ENCODE measurements at regions not wholly inside any gene's neighbourhood (a gene's known extent, or its start where the extent isn't known, plus 50 kb on each side); places are given as distances from the start of the nearest gene placed in this dataset.
A peak's percentile ranks its signal among the peaks of the same experiment; 100 is the strongest.

GRCh38 chr12:18943200-18943599, 186.3 kb upstream of the PLEKHA5 start:
- no peak overlapping the region for H3K4me3 Mint-ChIP-seq (ENCODE audit: unreplicated experiment)
- intact Hi-C loops (cut with micrococcal nuclease; ENCODE audit: unreplicated experiment), result no loop called here
- CTCF ChIA-PET, result no interaction called here
- Histone ChIP-seq H3K4me3 (ENCODE audit: low read depth, low read length) (no peak overlapping the region), H3K4me1 (no peaks in the 10 kb centered on the region), H3K27me3 (replicated peaks; ENCODE audit: control insufficient read depth, insufficient read depth, low read length) (no peaks in the 10 kb centered on the region), H3K36me3 (ENCODE audit: control insufficient read depth, insufficient read depth, low read length) (no peaks in the 10 kb centered on the region), H3K9me3 (no peaks in the 10 kb centered on the region)
- POLR2A ChIA-PET, result no interaction called here
- TF ChIP-seq, protein P1, sequence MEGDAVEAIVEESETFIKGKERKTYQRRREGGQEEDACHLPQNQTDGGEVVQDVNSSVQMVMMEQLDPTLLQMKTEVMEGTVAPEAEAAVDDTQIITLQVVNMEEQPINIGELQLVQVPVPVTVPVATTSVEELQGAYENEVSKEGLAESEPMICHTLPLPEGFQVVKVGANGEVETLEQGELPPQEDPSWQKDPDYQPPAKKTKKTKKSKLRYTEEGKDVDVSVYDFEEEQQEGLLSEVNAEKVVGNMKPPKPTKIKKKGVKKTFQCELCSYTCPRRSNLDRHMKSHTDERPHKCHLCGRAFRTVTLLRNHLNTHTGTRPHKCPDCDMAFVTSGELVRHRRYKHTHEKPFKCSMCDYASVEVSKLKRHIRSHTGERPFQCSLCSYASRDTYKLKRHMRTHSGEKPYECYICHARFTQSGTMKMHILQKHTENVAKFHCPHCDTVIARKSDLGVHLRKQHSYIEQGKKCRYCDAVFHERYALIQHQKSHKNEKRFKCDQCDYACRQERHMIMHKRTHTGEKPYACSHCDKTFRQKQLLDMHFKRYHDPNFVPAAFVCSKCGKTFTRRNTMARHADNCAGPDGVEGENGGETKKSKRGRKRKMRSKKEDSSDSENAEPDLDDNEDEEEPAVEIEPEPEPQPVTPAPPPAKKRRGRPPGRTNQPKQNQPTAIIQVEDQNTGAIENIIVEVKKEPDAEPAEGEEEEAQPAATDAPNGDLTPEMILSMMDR (IDR thresholded peaks at IDR 0.05; ENCODE audit: insufficient read depth in 1 of 2, low read depth in 1 of 2, low read length in 1 of 2, severe bottlenecking in 1 of 2, unreplicated experiment in 1 of 2), result no peak
- H3K9me3 Mint-ChIP-seq (ENCODE audit: unreplicated experiment), result no peaks in the 10 kb centered on the region
- H3K4me1 Mint-ChIP-seq (ENCODE audit: low read depth, unreplicated experiment), result peaks cover 11% of the 10 kb centered on the region
- no peak overlapping the region for H3K27ac Mint-ChIP-seq (ENCODE audit: unreplicated experiment)
- BruUV-seq (replicated peaks), result no TSS peak
- no peaks in the 10 kb centered on the region for H3K27me3 Mint-ChIP-seq (ENCODE audit: insufficient read depth, unreplicated experiment)
- peak in 1 of 2 experiments; percentile 25 for DNase-seq
- no peaks in the 10 kb centered on the region for H3K36me3 Mint-ChIP-seq (ENCODE audit: insufficient read depth, unreplicated experiment)

GRCh38 chr12:18946106-18946505, 183.4 kb upstream of the PLEKHA5 start:
- H3K9me3 Mint-ChIP-seq (ENCODE audit: unreplicated experiment), result no peaks in the 10 kb centered on the region
- no peak overlapping the region for H3K4me3 ChIP-seq (ENCODE audit: low read depth, low read length)
- H3K36me3 Mint-ChIP-seq (ENCODE audit: insufficient read depth, unreplicated experiment), result no peaks in the 10 kb centered on the region
- H3K4me1 ChIP-seq, result no peaks in the 10 kb centered on the region
- no TSS peak for BruUV-seq (replicated peaks)
- peaks cover 14% of the 10 kb centered on the region for H3K4me1 Mint-ChIP-seq (ENCODE audit: low read depth, unreplicated experiment)
- H3K4me3 Mint-ChIP-seq (ENCODE audit: unreplicated experiment), result no peak overlapping the region
- H3K36me3 ChIP-seq (ENCODE audit: control insufficient read depth, insufficient read depth, low read length), result no peaks in the 10 kb centered on the region
- DNase-seq, result no peak
- no peaks in the 10 kb centered on the region for H3K27me3 Mint-ChIP-seq (ENCODE audit: insufficient read depth, unreplicated experiment)
- no peaks in the 10 kb centered on the region for H3K27me3 ChIP-seq (replicated peaks; ENCODE audit: control insufficient read depth, insufficient read depth, low read length)
- H3K27ac Mint-ChIP-seq (ENCODE audit: unreplicated experiment), result no peak overlapping the region
- TF ChIP-seq, protein P1 (IDR thresholded peaks at IDR 0.05; ENCODE audit: insufficient read depth in 1 of 2, low read depth in 1 of 2, low read length in 1 of 2, severe bottlenecking in 1 of 2, unreplicated experiment in 1 of 2), result no peak
- ChIA-PET CTCF (no interaction called here), POLR2A (no interaction called here)
- H3K9me3 ChIP-seq, result no peaks in the 10 kb centered on the region
- intact Hi-C loops (cut with micrococcal nuclease; ENCODE audit: unreplicated experiment), result no loop called here

DNA sequence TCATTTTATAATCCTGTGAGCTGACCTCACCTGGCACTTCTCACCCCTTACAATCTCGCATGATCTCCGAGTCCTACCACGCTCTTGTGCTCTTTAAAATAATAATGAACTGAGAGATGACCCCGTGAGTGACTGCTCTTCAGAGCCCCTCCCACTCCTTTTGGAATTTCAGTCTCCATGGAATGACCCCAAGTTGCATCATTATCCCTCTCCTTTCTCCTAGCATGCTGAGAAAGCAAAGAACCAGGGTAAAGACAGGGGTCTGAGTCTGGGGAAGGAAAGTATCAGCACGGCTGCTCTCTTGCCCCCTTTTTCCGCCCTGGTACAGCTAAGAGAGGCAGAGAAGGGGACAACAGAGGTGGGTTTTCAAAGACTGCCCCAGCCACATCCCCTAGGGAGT, 178.3 kb upstream of the PLEKHA5 start:
- Histone ChIP-seq H3K4me3 (ENCODE audit: low read depth, low read length) (no peak overlapping the region), H3K4me1 (0 out of 2 replicates have a peak, but pooled peaks cover 3% of the 10 kb centered on the region), H3K36me3 (ENCODE audit: control insufficient read depth, insufficient read depth, low read length) (no peaks in the 10 kb centered on the region), H3K27me3 (replicated peaks; ENCODE audit: control insufficient read depth, insufficient read depth, low read length) (no peaks in the 10 kb centered on the region), H3K9me3 (no peaks in the 10 kb centered on the region)
- Mint-ChIP-seq H3K27me3 (ENCODE audit: insufficient read depth, unreplicated experiment) (no peaks in the 10 kb centered on the region), H3K4me3 (ENCODE audit: unreplicated experiment) (no peak overlapping the region), H3K36me3 (ENCODE audit: insufficient read depth, unreplicated experiment) (no peaks in the 10 kb centered on the region), H3K27ac (ENCODE audit: unreplicated experiment) (no peak overlapping the region), H3K4me1 (ENCODE audit: low read depth, unreplicated experiment) (peaks cover 7% of the 10 kb centered on the region), H3K9me3 (ENCODE audit: unreplicated experiment) (no peaks in the 10 kb centered on the region)
- BruUV-seq (replicated peaks), result no TSS peak
- peak in 1 of 2 experiments; percentile 20 for DNase-seq
- TF ChIP-seq, protein P1 (IDR thresholded peaks at IDR 0.05; ENCODE audit: insufficient read depth in 1 of 2, low read depth in 1 of 2, low read length in 1 of 2, severe bottlenecking in 1 of 2, unreplicated experiment in 1 of 2), result no peak
- CTCF ChIA-PET, result no interaction called here
- intact Hi-C loops (cut with micrococcal nuclease; ENCODE audit: unreplicated experiment), result no loop called here
- POLR2A ChIA-PET, result no interaction called here
